Glutamatergic neuron (in vitro differentiated cells): ENCODE measurements at regions not wholly inside any gene's neighbourhood (a gene's known extent, or its start where the extent isn't known, plus 50 kb on each side); places are given as distances from the start of the nearest gene placed in this dataset.
"Not testable (repeated sequence)": the region's sequence is repeated elsewhere in the genome, so short reads cannot be mapped to it uniquely, and the experiment has no call there.

ENCODE experiments used
- DNase-seq: peaks from one replicate; pipeline ENCODE4 v3.0.0; 2022
- H3K27ac Mint-ChIP-seq: one replicate; pipeline ENCODE4 v1.8.0; 2020; ENCODE audit warnings: mild to moderate bottlenecking, mixed read lengths, inconsistent platforms; ENCODE audit not compliant: unreplicated experiment
- H3K27me3 Mint-ChIP-seq: one replicate; pipeline ENCODE4 v1.8.0; 2020; ENCODE audit warnings: mild to moderate bottlenecking, moderate library complexity, mixed read lengths, inconsistent platforms; ENCODE audit not compliant: unreplicated experiment
- H3K36me3 Mint-ChIP-seq: one replicate; pipeline ENCODE4 v1.8.0; 2020; ENCODE audit warnings: mild to moderate bottlenecking, mixed read lengths, inconsistent platforms; ENCODE audit not compliant: unreplicated experiment
- H3K4me1 Mint-ChIP-seq: one replicate; pipeline ENCODE4 v1.8.0; 2020; ENCODE audit warnings: mild to moderate bottlenecking, low read depth, mixed read lengths, inconsistent platforms; ENCODE audit not compliant: unreplicated experiment
- H3K4me3 Mint-ChIP-seq: one replicate; pipeline ENCODE4 v1.8.0; 2020; ENCODE audit warnings: mild to moderate bottlenecking, mixed read lengths, inconsistent platforms; ENCODE audit not compliant: unreplicated experiment
- H3K9me3 Mint-ChIP-seq: one replicate; pipeline ENCODE4 v1.8.0; 2020; ENCODE audit warnings: mild to moderate bottlenecking, moderate library complexity, mixed read lengths, inconsistent platforms; ENCODE audit not compliant: unreplicated experiment
- TF ChIP-seq, protein P1 (sequence below): fragments of 200-600 bp; sonication (generic); IDR thresholded peaks from one replicate; pipeline ENCODE4 v1.5.0; 2021; ENCODE audit not compliant: partially characterized antibody, unreplicated experiment

DNA sequence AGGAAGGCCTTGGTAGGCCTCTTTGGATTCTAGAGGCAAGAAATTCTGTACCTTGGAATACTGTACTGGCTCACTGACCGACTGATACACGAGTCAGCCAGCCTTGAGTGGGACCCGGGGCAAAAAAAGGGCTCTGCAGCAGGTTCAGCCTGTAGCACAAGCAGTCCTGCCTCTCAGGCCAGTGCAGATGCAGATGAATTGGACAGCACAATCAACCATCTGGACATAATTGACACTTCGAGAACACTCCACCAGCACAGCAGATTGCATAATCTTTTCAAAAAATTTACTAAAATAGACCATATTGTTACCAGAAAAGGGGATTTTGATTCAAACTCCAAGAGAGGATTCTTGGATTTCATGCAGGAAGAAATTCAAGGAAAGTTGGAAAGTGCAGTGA, 241.6 kb downstream of the RPIA start:
- TF ChIP-seq, protein P1, sequence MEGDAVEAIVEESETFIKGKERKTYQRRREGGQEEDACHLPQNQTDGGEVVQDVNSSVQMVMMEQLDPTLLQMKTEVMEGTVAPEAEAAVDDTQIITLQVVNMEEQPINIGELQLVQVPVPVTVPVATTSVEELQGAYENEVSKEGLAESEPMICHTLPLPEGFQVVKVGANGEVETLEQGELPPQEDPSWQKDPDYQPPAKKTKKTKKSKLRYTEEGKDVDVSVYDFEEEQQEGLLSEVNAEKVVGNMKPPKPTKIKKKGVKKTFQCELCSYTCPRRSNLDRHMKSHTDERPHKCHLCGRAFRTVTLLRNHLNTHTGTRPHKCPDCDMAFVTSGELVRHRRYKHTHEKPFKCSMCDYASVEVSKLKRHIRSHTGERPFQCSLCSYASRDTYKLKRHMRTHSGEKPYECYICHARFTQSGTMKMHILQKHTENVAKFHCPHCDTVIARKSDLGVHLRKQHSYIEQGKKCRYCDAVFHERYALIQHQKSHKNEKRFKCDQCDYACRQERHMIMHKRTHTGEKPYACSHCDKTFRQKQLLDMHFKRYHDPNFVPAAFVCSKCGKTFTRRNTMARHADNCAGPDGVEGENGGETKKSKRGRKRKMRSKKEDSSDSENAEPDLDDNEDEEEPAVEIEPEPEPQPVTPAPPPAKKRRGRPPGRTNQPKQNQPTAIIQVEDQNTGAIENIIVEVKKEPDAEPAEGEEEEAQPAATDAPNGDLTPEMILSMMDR = no peak
- H3K27ac Mint-ChIP-seq = peak overlapping the region; percentile 28
- peaks cover 2% of the 10 kb centered on the region for H3K9me3 Mint-ChIP-seq
- no peaks in the 10 kb centered on the region for H3K36me3 Mint-ChIP-seq
- no peak overlapping the region for H3K4me3 Mint-ChIP-seq
- no peaks in the 10 kb centered on the region for H3K27me3 Mint-ChIP-seq
- no peak for DNase-seq
- peaks cover 22% of the 10 kb centered on the region for H3K4me1 Mint-ChIP-seq

DNA sequence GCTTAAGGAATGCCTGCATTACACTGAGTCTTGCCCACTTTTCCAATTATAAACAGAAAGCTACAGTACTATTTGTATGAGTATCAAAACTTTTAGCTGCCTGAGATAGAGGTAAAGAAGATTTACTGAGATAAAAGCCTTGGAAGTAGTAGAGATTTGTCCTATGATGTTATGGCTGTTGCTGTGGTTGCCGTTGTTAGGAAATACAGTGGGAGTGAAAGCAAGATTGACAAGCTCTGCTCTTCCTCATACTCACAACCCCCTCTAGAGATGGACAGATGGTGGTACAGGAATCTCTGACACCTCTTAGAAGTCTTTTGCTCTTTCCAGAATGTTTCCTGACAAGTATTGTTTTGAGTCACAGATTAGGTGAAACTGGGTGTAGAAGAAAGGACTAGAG, 242.5 kb downstream of the RPIA start:
- Mint-ChIP-seq H3K27ac (peak overlapping the region; percentile 3), H3K4me1 (peaks cover 22% of the 10 kb centered on the region), H3K27me3 (no peaks in the 10 kb centered on the region), H3K4me3 (peak overlapping the region; percentile 12), H3K36me3 (no peaks in the 10 kb centered on the region), H3K9me3 (peaks cover 2% of the 10 kb centered on the region)
- DNase-seq = no peak
- TF ChIP-seq, protein P1 = no peak

DNA sequence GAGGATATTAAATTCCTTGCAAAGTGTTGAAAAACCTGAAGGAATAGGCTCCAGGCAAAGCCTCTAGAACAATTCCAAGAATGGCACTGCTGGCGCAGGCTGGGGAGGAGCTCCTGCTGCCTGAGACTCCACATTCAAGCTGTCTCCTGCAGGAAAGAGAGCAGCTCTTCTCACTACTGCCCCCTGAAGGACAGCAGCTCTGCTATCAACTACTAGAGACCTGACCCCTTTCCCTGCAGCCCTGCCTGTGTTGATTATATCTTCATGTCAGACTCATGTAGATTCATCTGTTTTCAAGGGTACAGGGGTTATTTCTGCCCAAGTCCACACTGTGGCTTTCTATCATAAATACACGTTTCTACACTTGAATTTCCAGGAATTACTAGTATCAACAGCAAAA, 249.7 kb downstream of the RPIA start:
- H3K4me1 Mint-ChIP-seq, H3K9me3 Mint-ChIP-seq, H3K36me3 Mint-ChIP-seq, H3K27ac Mint-ChIP-seq, H3K4me3 Mint-ChIP-seq, H3K27me3 Mint-ChIP-seq: not testable (repeated sequence)
- TF ChIP-seq, protein P1 = peak; percentile 51
- DNase-seq = peak; percentile 54

DNA sequence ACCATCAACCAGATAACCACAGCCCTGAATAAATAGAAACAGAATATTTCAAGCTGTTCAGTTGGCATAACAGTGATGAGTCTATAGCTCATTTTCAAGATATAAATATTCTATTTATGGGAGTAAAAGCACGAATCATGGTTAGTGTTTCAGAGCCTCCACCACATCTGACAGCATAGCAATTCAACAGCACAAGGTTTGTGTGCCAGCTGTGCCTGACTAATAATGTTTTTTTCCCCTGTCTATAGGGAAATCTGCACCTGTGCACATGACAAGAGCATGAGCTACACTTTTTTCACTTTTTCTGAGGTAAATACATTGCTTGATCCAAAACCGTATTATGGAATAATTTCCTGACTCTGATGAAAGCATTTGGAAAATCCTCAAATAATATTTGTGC, 251.3 kb downstream of the RPIA start:
- Mint-ChIP-seq H3K4me1 (peaks cover 15% of the 10 kb centered on the region), H3K9me3 (no peaks in the 10 kb centered on the region), H3K27ac (no peak overlapping the region), H3K36me3 (no peaks in the 10 kb centered on the region), H3K27me3 (peaks cover 5% of the 10 kb centered on the region), H3K4me3 (no peak overlapping the region)
- no peak for DNase-seq
- TF ChIP-seq, protein P1 = no peak

DNA sequence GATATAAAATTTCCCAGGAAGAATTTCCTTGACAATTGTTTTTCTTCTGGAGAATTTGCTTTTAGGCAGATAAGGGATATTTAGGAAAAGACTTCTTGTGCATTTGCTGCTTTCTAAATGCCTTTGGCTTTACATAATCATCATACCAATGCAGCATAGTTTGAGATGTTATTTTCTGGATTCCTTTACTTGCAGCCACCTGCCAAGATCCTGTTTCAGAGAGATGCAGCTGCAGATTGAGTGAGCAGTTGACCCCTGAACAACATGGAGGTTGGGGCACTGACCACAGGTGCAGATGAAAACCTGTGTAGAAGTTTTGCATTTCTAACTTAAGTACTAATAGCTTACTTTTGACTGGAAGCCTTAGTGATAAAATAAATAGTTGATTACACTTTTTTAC, 257.9 kb downstream of the RPIA start:
- Mint-ChIP-seq H3K27ac (no peak overlapping the region), H3K9me3 (peaks cover 1% of the 10 kb centered on the region), H3K36me3 (no peaks in the 10 kb centered on the region), H3K27me3 (no peaks in the 10 kb centered on the region), H3K4me3 (no peak overlapping the region), H3K4me1 (peaks cover 16% of the 10 kb centered on the region)
- TF ChIP-seq, protein P1 = no peak
- no peak for DNase-seq
